Keratinocyte (primary cell): ENCODE measurements at regions not wholly inside any gene's neighbourhood (a gene's known extent, or its start where the extent isn't known, plus 50 kb on each side); places are given as distances from the start of the nearest gene placed in this dataset.

ENCODE experiments used
- DNase-seq: peaks from one replicate; pipeline ENCODE4 v3.0.0-alpha.2; 2011; ENCODE audit warnings: low read depth, missing footprints, low spot score
- FAIRE-seq: peaks from 2 replicates; lab custom pipeline; 2011; peaks lifted over from hg19 to GRCh38; lab: Jason Lieb, UNC
- H2AFZ ChIP-seq: 2 replicates; pipeline ENCODE4 v1.6.0; 2012; ENCODE audit warnings: low read length, control low read depth, inconsistent platforms; ENCODE audit not compliant: control insufficient read depth
- H3K27ac ChIP-seq: 2 replicates; pipeline ENCODE4 v1.5.1; 2011; ENCODE audit warnings: low read length; ENCODE audit not compliant: control insufficient read depth, insufficient read depth
- H3K27me3 ChIP-seq: 3 replicates; pipeline ENCODE4 v1.6.0; 2011; ENCODE audit warnings: low read length; ENCODE audit not compliant: control insufficient read depth, insufficient read depth; ENCODE audit errors: extremely low read depth
- H3K36me3 ChIP-seq, 2 experiments: 2 replicates in 1 of 2; 3 replicates in 1 of 2; pipeline ENCODE4 v1.5.1; 2011; ENCODE audit warnings: low read length in 2 of 2, mild to moderate bottlenecking in 1 of 2; ENCODE audit not compliant: control insufficient read depth in 2 of 2, insufficient read depth in 2 of 2; ENCODE audit errors: extremely low read depth in 1 of 2
- H3K4me1 ChIP-seq: 3 replicates; pipeline ENCODE4 v1.5.1; 2011; ENCODE audit warnings: low read length; ENCODE audit not compliant: control insufficient read depth, insufficient read depth; ENCODE audit errors: extremely low read depth
- H3K4me2 ChIP-seq: 3 replicates; pipeline ENCODE4 v1.6.0; 2011; ENCODE audit warnings: low read depth, low read length; ENCODE audit not compliant: control insufficient read depth, insufficient read depth; ENCODE audit errors: extremely low read depth
- H3K4me3 ChIP-seq, 3 experiments: fragments of 200-600 bp in 1 of 3; sonication (generic) in 1 of 3; 2 replicates in 2 of 3; 3 replicates in 1 of 3; pipeline ENCODE4 v1.5.1; 2011 to 2016; ENCODE audit warnings: low read length in 3 of 3, mild to moderate bottlenecking in 3 of 3, control low read depth in 2 of 3, inconsistent platforms in 1 of 3, low read depth in 1 of 3, mixed read lengths in 1 of 3, mixed run types in 1 of 3, moderate library complexity in 1 of 3; ENCODE audit not compliant: control insufficient read depth in 2 of 3, insufficient read depth in 2 of 3; ENCODE audit errors: extremely low read depth in 1 of 3
- H3K79me2 ChIP-seq: 2 replicates; pipeline ENCODE4 v1.6.0; 2012; ENCODE audit warnings: low read length; ENCODE audit not compliant: control insufficient read depth, insufficient read depth
- H3K9ac ChIP-seq: 3 replicates; pipeline ENCODE4 v1.6.0; 2011; ENCODE audit warnings: low read length; ENCODE audit not compliant: control insufficient read depth, insufficient read depth; ENCODE audit errors: extremely low read depth
- H3K9me1 ChIP-seq: 3 replicates; pipeline ENCODE4 v1.6.0; 2011; ENCODE audit warnings: low read length; ENCODE audit not compliant: control insufficient read depth, insufficient read depth; ENCODE audit errors: extremely low read depth
- H3K9me3 ChIP-seq: 2 replicates; pipeline ENCODE4 v1.5.1; 2012; ENCODE audit warnings: low read depth, low read length; ENCODE audit not compliant: control insufficient read depth
- H4K20me1 ChIP-seq: 3 replicates; pipeline ENCODE4 v1.6.0; 2011; ENCODE audit warnings: low read length; ENCODE audit not compliant: control insufficient read depth, insufficient read depth; ENCODE audit errors: extremely low read depth
- CTCF ChIP-seq, 3 experiments: IDR thresholded peaks in 1 of 3; conservative IDR thresholded peaks in 1 of 3; optimal IDR thresholded peaks in 1 of 3; 2 replicates in 2 of 3; 3 replicates in 1 of 3; pipeline versions ENCODE3 to v1.5.1; 2011; ENCODE audit warnings: low read length in 3 of 3, mild to moderate bottlenecking in 3 of 3, moderate library complexity in 2 of 3, control low read depth in 1 of 3, inconsistent platforms in 1 of 3; ENCODE audit not compliant: insufficient read depth in 2 of 3; ENCODE audit errors: extremely low read depth in 1 of 3
- EZH2 ChIP-seq: IDR thresholded peaks from one replicate; pipeline ENCODE4 v1.6.1; 2012; ENCODE audit warnings: inconsistent platforms, mild to moderate bottlenecking, low read length, moderate library complexity
- dilution Hi-C: fragments of 300-500 bp; cut with MboI; formaldehyde crosslinking; loops from one replicate; pipeline ENCODE4 v1.7.0; 2020; ENCODE audit warnings: low sequenced_read_pairs; ENCODE audit not compliant: extremely low pct_ligation_motif_present

GRCh38 chr4:23956601-23957364 lies 66.9 kb upstream of the PPARGC1A start:
- TF ChIP-seq CTCF (optimal IDR thresholded peaks at IDR 0.05 in 1 of 3, IDR thresholded peaks at IDR 0.05 in 1 of 3, conservative IDR thresholded peaks at IDR 0.05 in 1 of 3; ENCODE audit: extremely low read depth in 1 of 3, insufficient read depth in 2 of 3, low read length in 3 of 3) (no peak), EZH2 (no peak)
- Histone ChIP-seq H3K9me3 (no peaks in the 10 kb centered on the region), H3K9ac (no peak overlapping the region), H3K4me1 (no peaks in the 10 kb centered on the region), H3K27me3 (no peaks in the 10 kb centered on the region), H3K79me2 (no peaks in the 10 kb centered on the region), H3K36me3 (no peaks in the 10 kb centered on the region), H2AFZ (no peak overlapping the region), H3K4me3 (no peak overlapping the region), H3K27ac (no peak overlapping the region), H3K9me1 (no peaks in the 10 kb centered on the region), H3K4me2 (no peak overlapping the region), H4K20me1 (no peaks in the 10 kb centered on the region)
- DNase-seq (no peak), FAIRE-seq (no peak)
- dilution Hi-C loops, result no loop called here

GRCh38 chr4:23952258-23952657 lies 62.4 kb upstream of the PPARGC1A start:
- Histone ChIP-seq H3K4me1 (no peaks in the 10 kb centered on the region), H3K79me2 (no peaks in the 10 kb centered on the region), H3K9me3 (no peaks in the 10 kb centered on the region), H3K36me3 (no peaks in the 10 kb centered on the region), H3K4me2 (no peak overlapping the region), H2AFZ (no peak overlapping the region), H3K9ac (no peak overlapping the region), H3K27me3 (no peaks in the 10 kb centered on the region), H3K9me1 (no peaks in the 10 kb centered on the region), H3K27ac (no peak overlapping the region), H4K20me1 (no peaks in the 10 kb centered on the region), H3K4me3 (no peak overlapping the region)
- FAIRE-seq (no peak), DNase-seq (no peak)
- TF ChIP-seq EZH2 (no peak), CTCF (optimal IDR thresholded peaks at IDR 0.05 in 1 of 3, IDR thresholded peaks at IDR 0.05 in 1 of 3, conservative IDR thresholded peaks at IDR 0.05 in 1 of 3; ENCODE audit: extremely low read depth in 1 of 3, insufficient read depth in 2 of 3, low read length in 3 of 3) (no peak)
- dilution Hi-C loops, result no loop called here
